Naive thymus-derived CD4-positive, alpha-beta T cell (primary cell): ENCODE measurements at regions not wholly inside any gene's neighbourhood (a gene's known extent, or its start where the extent isn't known, plus 50 kb on each side); places are given as distances from the start of the nearest gene placed in this dataset.
A peak's percentile ranks its signal among the peaks of the same experiment; 100 is the strongest.

Experiments
- ATAC-seq: fragments of 150-1000 bp; cut with Tn5 transposase; 2 replicates; pipeline ENCODE4 v1.10.0; 2021; ENCODE audit warnings: mild to moderate bottlenecking, moderate library complexity
- CTCF ChIA-PET: fragments of 350-600 bp; sonication (Branson Sonifier 250); formaldehyde crosslinking; loops from one replicate; lab custom pipeline; 2021; ENCODE audit warnings: antibody characterized with exemption; lab: Charles Lee
- POLR2A ChIA-PET: fragments of 350-600 bp; sonication (Branson Sonifier 250); formaldehyde crosslinking; loops from one replicate; lab custom pipeline; 2021; ENCODE audit warnings: antibody characterized with exemption, inconsistent platforms; lab: Charles Lee
- DNase-seq, 9 donors: peaks; one replicate each; pipeline versions ENCODE4 v3.0.0 to v3.0.0-alpha.2; 2020 to 2022; ENCODE audit warnings: mixed read lengths in 1 of 9
- H3K27ac ChIP-seq: one replicate; pipeline ENCODE4 v1.7.0; 2013; ENCODE audit warnings: mild to moderate bottlenecking, low read depth, low read length, moderate library complexity
- H3K27me3 ChIP-seq, 2 donors: one replicate each; pipeline ENCODE4 v1.7.0; 2013; ENCODE audit warnings: low read length in 2 of 2, mild to moderate bottlenecking in 2 of 2, moderate library complexity in 2 of 2; ENCODE audit not compliant: control insufficient read depth in 2 of 2, insufficient read depth in 2 of 2
- H3K36me3 ChIP-seq, 3 experiments: 1 replicate in 2 of 3; 2 replicates in 1 of 3; pipeline ENCODE4 v1.7.0; 2013; ENCODE audit warnings: low read length in 3 of 3, mild to moderate bottlenecking in 3 of 3, moderate library complexity in 1 of 3; ENCODE audit not compliant: insufficient read depth in 3 of 3, control insufficient read depth in 2 of 3
- H3K4me1 ChIP-seq, 2 donors: one replicate each; pipeline ENCODE4 v1.7.0; 2013; ENCODE audit warnings: low read length in 2 of 2, mild to moderate bottlenecking in 2 of 2, moderate library complexity in 1 of 2; ENCODE audit not compliant: control insufficient read depth in 2 of 2, insufficient read depth in 2 of 2
- H3K4me3 ChIP-seq: 2 replicates; pipeline ENCODE4 v1.7.0; 2013; ENCODE audit warnings: mild to moderate bottlenecking, low read length
- H3K9me3 ChIP-seq, 3 experiments: 1 replicate in 2 of 3; 2 replicates in 1 of 3; pipeline ENCODE4 v1.7.0; 2013; ENCODE audit warnings: low read length in 3 of 3; ENCODE audit not compliant: control insufficient read depth in 2 of 3
- H3K27ac Mint-ChIP-seq, 9 donors: one replicate each; pipeline ENCODE4 v1.8.0; 2020 to 2022; ENCODE audit warnings: mixed read lengths in 9 of 9, mild to moderate bottlenecking in 8 of 9, moderate library complexity in 5 of 9, inconsistent platforms in 2 of 9
- H3K27me3 Mint-ChIP-seq, 5 donors: one replicate each; pipeline ENCODE4 v1.8.0; 2021 to 2022; ENCODE audit warnings: mixed read lengths in 5 of 5, mild to moderate bottlenecking in 1 of 5
- H3K36me3 Mint-ChIP-seq, 5 donors: one replicate each; pipeline ENCODE4 v1.8.0; 2020 to 2022; ENCODE audit warnings: mixed read lengths in 5 of 5, mild to moderate bottlenecking in 3 of 5, inconsistent platforms in 1 of 5
- H3K4me1 Mint-ChIP-seq, 7 donors: one replicate each; pipeline ENCODE4 v1.8.0; 2020 to 2022; ENCODE audit warnings: mixed read lengths in 7 of 7, mild to moderate bottlenecking in 3 of 7, inconsistent platforms in 1 of 7
- H3K4me3 Mint-ChIP-seq, 10 donors: one replicate each; pipeline ENCODE4 v1.8.0; 2020 to 2022; ENCODE audit warnings: mild to moderate bottlenecking in 10 of 10, mixed read lengths in 10 of 10, moderate library complexity in 6 of 10, inconsistent platforms in 2 of 10
- H3K9me3 Mint-ChIP-seq, 11 donors: one replicate each; pipeline ENCODE4 v1.8.0; 2020 to 2022; ENCODE audit warnings: mixed read lengths in 11 of 11, mild to moderate bottlenecking in 4 of 11, inconsistent platforms in 1 of 11, moderate library complexity in 1 of 11
- intact Hi-C, 2 donors: fragments of 100-400 bp; cut with micrococcal nuclease; formaldehyde crosslinking; loops; one replicate each; pipeline ENCODE4 v1.15.1; 2023

DNA sequence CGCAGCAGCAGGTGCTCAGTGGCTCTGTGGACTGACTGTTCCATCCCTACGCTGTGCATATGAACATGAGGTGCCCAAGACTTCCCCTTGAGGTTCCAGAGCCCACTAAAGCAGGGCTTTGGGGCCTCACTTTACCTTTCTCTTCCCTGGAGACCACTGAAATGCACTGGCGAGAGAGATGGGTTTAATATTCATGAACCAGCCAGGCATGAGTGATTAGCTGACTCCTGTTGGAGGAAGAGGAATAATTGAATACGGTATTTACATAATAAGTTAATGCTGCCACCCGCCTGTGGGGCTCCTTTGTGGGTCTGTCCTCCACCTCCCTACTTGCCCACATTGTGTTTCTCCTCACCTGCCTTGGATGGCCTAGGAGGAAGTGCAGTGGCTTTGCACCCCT is 263.4 kb downstream of the TLE3 start:
- no peak overlapping the region for H3K4me3 ChIP-seq
- Mint-ChIP-seq H3K27ac (no peak overlapping the region), H3K27me3 (peaks cover 0 to 4% (median 0%) of the 10 kb centered on the region in 5 donors), H3K36me3 (no peaks in the 10 kb centered on the region), H3K4me3 (no peak overlapping the region), H3K9me3 (no peaks in the 10 kb centered on the region), H3K4me1 (peaks cover 0 to 3% (median 0%) of the 10 kb centered on the region in 7 donors)
- CTCF ChIA-PET: no interaction called here
- H3K4me1 ChIP-seq: no peaks in the 10 kb centered on the region
- POLR2A ChIA-PET: no interaction called here
- no peaks in the 10 kb centered on the region for H3K9me3 ChIP-seq
- intact Hi-C loops: no loop called here
- no peaks in the 10 kb centered on the region for H3K36me3 ChIP-seq
- H3K27ac ChIP-seq: no peak overlapping the region
- no peaks in the 10 kb centered on the region for H3K27me3 ChIP-seq
- ATAC-seq (no peak), DNase-seq (no peak)

DNA sequence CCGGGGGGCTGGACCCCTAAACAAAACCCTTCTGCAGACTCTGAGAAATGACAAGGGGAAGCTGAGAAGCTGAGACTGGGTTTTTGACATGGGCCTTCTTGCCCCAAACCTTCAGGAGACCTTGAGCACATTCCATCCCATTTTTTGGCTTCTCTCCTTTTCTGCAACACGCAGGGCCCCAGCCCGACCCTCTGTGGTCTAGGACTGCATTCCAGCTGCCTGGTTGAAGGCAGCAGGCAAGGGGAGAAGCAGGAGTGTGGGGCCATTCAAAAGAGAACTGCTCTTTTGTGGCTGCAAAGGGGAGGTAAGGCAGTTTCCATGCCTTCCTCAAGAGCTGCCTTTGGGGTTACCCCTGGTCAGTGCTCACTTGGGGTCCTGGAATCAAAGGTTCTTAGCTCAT is 263.0 kb downstream of the TLE3 start:
- ChIA-PET CTCF (no interaction called here), POLR2A (no interaction called here)
- no peaks in the 10 kb centered on the region for H3K27me3 ChIP-seq
- no peak overlapping the region for H3K27ac ChIP-seq
- no peak overlapping the region for H3K27ac Mint-ChIP-seq
- peaks cover 0 to 4% (median 0%) of the 10 kb centered on the region in 5 donors for H3K27me3 Mint-ChIP-seq
- H3K4me3 ChIP-seq: no peak overlapping the region
- no peak for ATAC-seq
- intact Hi-C loops: no loop called here
- H3K4me1 ChIP-seq: no peaks in the 10 kb centered on the region
- H3K9me3 Mint-ChIP-seq: no peaks in the 10 kb centered on the region
- no peaks in the 10 kb centered on the region for H3K36me3 ChIP-seq
- DNase-seq: no peak
- H3K4me3 Mint-ChIP-seq: no peak overlapping the region
- H3K9me3 ChIP-seq: no peaks in the 10 kb centered on the region
- H3K4me1 Mint-ChIP-seq: peaks cover 0 to 3% (median 0%) of the 10 kb centered on the region in 7 donors
- no peaks in the 10 kb centered on the region for H3K36me3 Mint-ChIP-seq

- H3K9me3 Mint-ChIP-seq: no peaks in the 10 kb centered on the region
- H3K36me3 Mint-ChIP-seq: no peaks in the 10 kb centered on the region
- ChIA-PET CTCF (interaction anchor here (1.3 kb wide), 1 partner anchor 260 kb away, joined by 3 read pairs; no protein-coding TSS in a partner anchor), POLR2A (no interaction called here)
- Histone ChIP-seq H3K27ac (no peak overlapping the region), H3K36me3 (no peaks in the 10 kb centered on the region), H3K4me3 (no peak overlapping the region), H3K9me3 (no peaks in the 10 kb centered on the region), H3K27me3 (no peaks in the 10 kb centered on the region), H3K4me1 (no peaks in the 10 kb centered on the region)
- H3K4me1 Mint-ChIP-seq: peaks cover 0 to 3% (median 0%) of the 10 kb centered on the region in 7 donors
- ATAC-seq (no peak), DNase-seq (no peak)
- intact Hi-C loops: no loop called here
- H3K4me3 Mint-ChIP-seq: no peak overlapping the region
- H3K27ac Mint-ChIP-seq: no peak overlapping the region
- H3K27me3 Mint-ChIP-seq: peaks cover 0 to 4% (median 0%) of the 10 kb centered on the region in 5 donors
Observed at GRCh38 chr15:69836048-69836447, 261.7 kb downstream of the TLE3 start.

DNA sequence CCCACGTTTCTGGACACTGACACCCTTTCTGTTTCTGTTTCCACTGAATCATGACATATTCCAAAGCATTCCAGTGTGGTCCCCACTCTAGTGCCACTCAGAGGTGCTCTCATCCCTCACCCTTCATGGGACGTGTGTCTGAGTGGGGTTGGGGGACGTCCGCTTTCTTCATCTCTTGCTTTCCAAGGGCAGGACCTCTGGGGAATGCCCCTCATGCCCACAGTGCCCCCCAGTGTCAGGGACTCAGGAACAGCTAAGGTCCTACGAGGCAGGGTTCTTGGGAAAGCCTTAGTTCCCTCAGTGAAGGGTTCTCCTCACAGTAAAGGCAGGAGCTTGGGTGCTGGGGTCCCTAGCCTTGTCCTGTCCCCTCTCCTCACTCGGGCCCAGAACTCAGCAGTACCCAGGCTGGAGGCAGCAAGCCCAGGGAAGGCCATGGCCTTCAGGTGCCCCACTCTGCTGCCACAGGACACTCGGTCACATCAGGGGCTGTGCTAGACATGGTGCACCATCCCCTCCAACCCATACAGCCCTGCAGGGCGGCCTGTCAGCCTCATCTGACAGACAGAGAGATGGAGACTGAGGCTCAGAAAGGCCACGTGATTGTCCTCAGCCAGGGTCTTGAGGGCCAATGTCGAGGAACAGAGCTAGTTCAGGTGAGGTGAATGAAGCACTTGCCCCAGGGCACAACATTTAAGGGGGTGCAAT is 261.0 kb downstream of the TLE3 start:
- Histone ChIP-seq H3K27me3 (no peaks in the 10 kb centered on the region), H3K9me3 (no peaks in the 10 kb centered on the region), H3K4me3 (no peak overlapping the region), H3K4me1 (no peaks in the 10 kb centered on the region), H3K36me3 (no peaks in the 10 kb centered on the region), H3K27ac (no peak overlapping the region)
- no peaks in the 10 kb centered on the region for H3K36me3 Mint-ChIP-seq
- no peak overlapping the region for H3K4me3 Mint-ChIP-seq
- no peak overlapping the region for H3K27ac Mint-ChIP-seq
- peaks cover 0 to 3% (median 0%) of the 10 kb centered on the region in 7 donors for H3K4me1 Mint-ChIP-seq
- H3K27me3 Mint-ChIP-seq: peaks cover 0 to 4% (median 0%) of the 10 kb centered on the region in 5 donors
- ATAC-seq: no peak
- CTCF ChIA-PET: interaction anchor here (1.3 kb wide), 1 partner anchor 261 kb away, joined by 3 read pairs; no protein-coding TSS in a partner anchor
- POLR2A ChIA-PET: no interaction called here
- intact Hi-C loops: no loop called here
- H3K9me3 Mint-ChIP-seq: no peaks in the 10 kb centered on the region
- no peak for DNase-seq

DNA sequence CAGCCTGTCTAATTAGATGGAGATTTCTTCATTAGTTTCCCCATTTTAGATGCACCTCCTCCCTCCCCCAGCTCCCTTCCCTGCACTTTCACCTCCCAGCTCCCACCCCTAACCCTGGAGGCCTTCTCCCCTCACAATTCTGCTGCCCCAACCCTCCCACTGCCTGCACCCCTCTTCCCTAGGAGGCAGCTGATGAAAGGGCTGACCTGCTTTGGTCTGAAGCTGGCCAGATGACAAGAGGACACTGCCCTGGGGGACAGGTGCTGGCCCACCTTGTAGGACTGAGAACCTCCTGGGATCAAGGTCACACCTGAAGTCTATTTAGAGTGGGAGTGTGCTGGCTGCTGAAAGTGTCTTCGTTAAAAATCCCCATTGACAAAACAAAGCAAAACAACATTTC is 259.4 kb downstream of the TLE3 start:
- Histone ChIP-seq H3K27me3 (no peaks in the 10 kb centered on the region), H3K4me3 (no peak overlapping the region), H3K27ac (no peak overlapping the region), H3K36me3 (no peaks in the 10 kb centered on the region), H3K9me3 (no peaks in the 10 kb centered on the region), H3K4me1 (no peaks in the 10 kb centered on the region)
- H3K36me3 Mint-ChIP-seq: no peaks in the 10 kb centered on the region
- ATAC-seq (no peak), DNase-seq (no peak)
- H3K9me3 Mint-ChIP-seq: peaks cover 0 to 3% (median 0%) of the 10 kb centered on the region in 11 donors
- peaks cover 0 to 2% (median 0%) of the 10 kb centered on the region in 5 donors for H3K27me3 Mint-ChIP-seq
- CTCF ChIA-PET: no interaction called here
- H3K27ac Mint-ChIP-seq: no peak overlapping the region
- no peak overlapping the region for H3K4me3 Mint-ChIP-seq
- peaks cover 0 to 3% (median 0%) of the 10 kb centered on the region in 7 donors for H3K4me1 Mint-ChIP-seq
- intact Hi-C loops: no loop called here
- POLR2A ChIA-PET: no interaction called here

DNA sequence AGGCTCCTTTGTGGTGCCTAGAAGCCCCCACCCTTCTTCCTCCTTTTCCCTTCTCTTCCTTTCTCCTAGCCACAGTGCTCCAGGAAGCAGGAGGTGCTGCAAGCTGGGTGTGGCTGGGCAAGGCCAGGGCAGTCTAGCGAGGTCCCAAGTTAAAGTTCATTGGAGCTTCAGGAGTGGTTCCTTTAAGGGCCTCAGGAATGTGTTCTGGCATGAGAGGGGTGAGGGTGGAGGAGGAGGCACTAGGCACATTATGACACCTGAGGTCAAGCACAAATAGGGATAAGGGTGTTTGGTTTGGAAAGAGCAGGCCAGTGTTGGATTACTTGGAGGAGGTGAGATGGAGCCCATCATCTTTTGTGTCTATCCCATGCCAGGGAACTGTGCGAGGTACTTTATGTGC is 258.7 kb downstream of the TLE3 start:
- Mint-ChIP-seq H3K27me3 (peaks cover 0 to 2% (median 0%) of the 10 kb centered on the region in 5 donors), H3K36me3 (no peaks in the 10 kb centered on the region), H3K4me3 (no peak overlapping the region), H3K9me3 (peaks cover 0 to 3% (median 0%) of the 10 kb centered on the region in 11 donors), H3K27ac (peak overlapping the region in 1 of 9 donors; percentile 9), H3K4me1 (peaks cover 0 to 3% (median 0%) of the 10 kb centered on the region in 7 donors)
- CTCF ChIA-PET: no interaction called here
- POLR2A ChIA-PET: no interaction called here
- H3K9me3 ChIP-seq: no peaks in the 10 kb centered on the region
- no peaks in the 10 kb centered on the region for H3K36me3 ChIP-seq
- ATAC-seq (no peak), DNase-seq (no peak)
- H3K27me3 ChIP-seq: no peaks in the 10 kb centered on the region
- H3K4me1 ChIP-seq: no peaks in the 10 kb centered on the region
- intact Hi-C loops: no loop called here
- H3K4me3 ChIP-seq: no peak overlapping the region
- H3K27ac ChIP-seq: no peak overlapping the region
